Panc1 (cell line): ENCODE measurements at regions not wholly inside any gene's neighbourhood (a gene's known extent, or its start where the extent isn't known, plus 50 kb on each side); places are given as distances from the start of the nearest gene placed in this dataset.

Source experiments
- POLR2AphosphoS5 ChIP-seq: IDR thresholded peaks from 2 replicates; pipeline ENCODE4 v1.6.1; 2012; ENCODE audit warnings: mild to moderate bottlenecking, low read depth, low read length, moderate library complexity
- TF ChIP-seq, protein P1 (sequence below): fragments of 450-650 bp; IDR thresholded peaks from 2 replicates; pipeline ENCODE4 v1.5.1; 2017; ENCODE audit warnings: mild to moderate bottlenecking
- TF ChIP-seq, protein P2 (sequence below), 2 experiments: IDR thresholded peaks; 2 replicates each; pipeline ENCODE4 v1.6.1; 2011 to 2012; ENCODE audit warnings: low read depth in 2 of 2, control low read depth in 1 of 2, low read length in 1 of 2, mild to moderate bottlenecking in 1 of 2, moderate library complexity in 1 of 2; ENCODE audit not compliant: insufficient read depth in 1 of 2

DNA sequence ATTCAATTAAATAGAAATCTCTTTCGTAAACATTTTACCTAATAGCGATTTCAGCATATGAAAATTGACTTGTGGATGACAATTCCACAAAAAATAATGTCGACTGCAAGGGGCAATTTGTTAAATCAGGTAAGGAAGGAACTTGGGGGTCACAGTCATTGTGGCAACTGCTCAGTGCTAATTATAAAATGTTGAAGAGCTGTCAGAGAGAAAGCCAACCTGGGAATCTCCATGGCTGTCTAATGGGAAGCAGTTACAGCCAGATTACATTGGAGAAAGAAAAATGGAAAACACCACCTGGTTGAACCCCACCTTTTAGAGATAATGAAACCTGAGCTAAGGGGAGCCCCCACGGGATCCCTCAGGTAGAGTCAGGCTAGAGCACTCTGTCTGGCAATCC, 373.9 kb downstream of the FOXO1 start:
- TF ChIP-seq, protein P1, sequence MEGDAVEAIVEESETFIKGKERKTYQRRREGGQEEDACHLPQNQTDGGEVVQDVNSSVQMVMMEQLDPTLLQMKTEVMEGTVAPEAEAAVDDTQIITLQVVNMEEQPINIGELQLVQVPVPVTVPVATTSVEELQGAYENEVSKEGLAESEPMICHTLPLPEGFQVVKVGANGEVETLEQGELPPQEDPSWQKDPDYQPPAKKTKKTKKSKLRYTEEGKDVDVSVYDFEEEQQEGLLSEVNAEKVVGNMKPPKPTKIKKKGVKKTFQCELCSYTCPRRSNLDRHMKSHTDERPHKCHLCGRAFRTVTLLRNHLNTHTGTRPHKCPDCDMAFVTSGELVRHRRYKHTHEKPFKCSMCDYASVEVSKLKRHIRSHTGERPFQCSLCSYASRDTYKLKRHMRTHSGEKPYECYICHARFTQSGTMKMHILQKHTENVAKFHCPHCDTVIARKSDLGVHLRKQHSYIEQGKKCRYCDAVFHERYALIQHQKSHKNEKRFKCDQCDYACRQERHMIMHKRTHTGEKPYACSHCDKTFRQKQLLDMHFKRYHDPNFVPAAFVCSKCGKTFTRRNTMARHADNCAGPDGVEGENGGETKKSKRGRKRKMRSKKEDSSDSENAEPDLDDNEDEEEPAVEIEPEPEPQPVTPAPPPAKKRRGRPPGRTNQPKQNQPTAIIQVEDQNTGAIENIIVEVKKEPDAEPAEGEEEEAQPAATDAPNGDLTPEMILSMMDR = no peak
- TF ChIP-seq, protein P2, sequence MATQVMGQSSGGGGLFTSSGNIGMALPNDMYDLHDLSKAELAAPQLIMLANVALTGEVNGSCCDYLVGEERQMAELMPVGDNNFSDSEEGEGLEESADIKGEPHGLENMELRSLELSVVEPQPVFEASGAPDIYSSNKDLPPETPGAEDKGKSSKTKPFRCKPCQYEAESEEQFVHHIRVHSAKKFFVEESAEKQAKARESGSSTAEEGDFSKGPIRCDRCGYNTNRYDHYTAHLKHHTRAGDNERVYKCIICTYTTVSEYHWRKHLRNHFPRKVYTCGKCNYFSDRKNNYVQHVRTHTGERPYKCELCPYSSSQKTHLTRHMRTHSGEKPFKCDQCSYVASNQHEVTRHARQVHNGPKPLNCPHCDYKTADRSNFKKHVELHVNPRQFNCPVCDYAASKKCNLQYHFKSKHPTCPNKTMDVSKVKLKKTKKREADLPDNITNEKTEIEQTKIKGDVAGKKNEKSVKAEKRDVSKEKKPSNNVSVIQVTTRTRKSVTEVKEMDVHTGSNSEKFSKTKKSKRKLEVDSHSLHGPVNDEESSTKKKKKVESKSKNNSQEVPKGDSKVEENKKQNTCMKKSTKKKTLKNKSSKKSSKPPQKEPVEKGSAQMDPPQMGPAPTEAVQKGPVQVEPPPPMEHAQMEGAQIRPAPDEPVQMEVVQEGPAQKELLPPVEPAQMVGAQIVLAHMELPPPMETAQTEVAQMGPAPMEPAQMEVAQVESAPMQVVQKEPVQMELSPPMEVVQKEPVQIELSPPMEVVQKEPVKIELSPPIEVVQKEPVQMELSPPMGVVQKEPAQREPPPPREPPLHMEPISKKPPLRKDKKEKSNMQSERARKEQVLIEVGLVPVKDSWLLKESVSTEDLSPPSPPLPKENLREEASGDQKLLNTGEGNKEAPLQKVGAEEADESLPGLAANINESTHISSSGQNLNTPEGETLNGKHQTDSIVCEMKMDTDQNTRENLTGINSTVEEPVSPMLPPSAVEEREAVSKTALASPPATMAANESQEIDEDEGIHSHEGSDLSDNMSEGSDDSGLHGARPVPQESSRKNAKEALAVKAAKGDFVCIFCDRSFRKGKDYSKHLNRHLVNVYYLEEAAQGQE (IDR thresholded peaks at IDR 0.05; ENCODE audit: insufficient read depth in 1 of 2, low read depth in 2 of 2, low read length in 1 of 2) = no peak
- no peak for TF ChIP-seq POLR2AphosphoS5
